ENCODE measurements at regions not wholly inside any gene's neighbourhood (a gene's known extent, or its start where the extent isn't known, plus 50 kb on each side); places are given as distances from the start of the nearest gene placed in this dataset.

DNA sequence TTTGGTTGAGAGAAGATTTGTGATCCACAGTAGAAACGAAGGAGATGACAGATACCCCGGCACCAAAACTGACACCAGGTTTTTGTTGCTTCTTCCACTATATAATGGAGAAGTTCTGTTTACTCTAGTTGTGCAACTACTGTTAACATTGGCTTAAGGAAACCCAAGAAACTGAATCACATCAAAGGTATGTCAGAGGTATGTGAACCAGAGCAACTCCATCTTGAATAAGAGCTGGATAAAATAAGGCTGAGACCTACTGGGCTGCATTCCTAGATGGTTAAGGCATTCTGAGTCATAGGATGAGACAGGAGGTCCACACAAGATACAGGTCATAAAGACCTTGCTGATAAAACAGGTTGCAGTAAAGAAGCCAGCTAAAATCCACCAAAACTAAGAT, 173.7 kb upstream of the CAMK1G start:
- no peak for TF ChIP-seq EP300 (IDR thresholded peaks at IDR 0.05)
- TF ChIP-seq POLR2A (IDR thresholded peaks at IDR 0.05) = no peak
